ENCODE measurements at regions not wholly inside any gene's neighbourhood (a gene's known extent, or its start where the extent isn't known, plus 50 kb on each side); places are given as distances from the start of the nearest gene placed in this dataset.

DNA sequence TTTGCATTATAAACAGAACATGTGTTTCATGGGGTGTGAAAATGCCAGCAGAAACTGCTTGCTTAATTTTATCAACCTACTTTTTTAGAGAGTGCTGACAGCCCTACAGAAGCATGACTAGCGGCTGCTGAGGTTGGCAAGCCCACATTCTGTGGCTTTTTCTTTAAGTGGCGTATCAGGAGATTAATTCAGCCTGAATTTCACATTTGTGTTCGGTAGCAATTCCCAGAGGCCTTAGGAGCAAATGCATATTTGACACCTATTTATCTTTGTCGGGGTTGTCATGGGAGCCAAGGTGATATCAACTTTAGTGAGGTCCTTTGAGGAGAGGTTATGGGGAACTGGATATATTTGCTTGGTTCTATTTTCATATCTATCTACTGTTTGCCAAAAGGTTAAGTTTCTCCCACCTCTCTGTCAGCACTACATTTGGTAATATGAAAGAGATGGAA lies 140.9 kb downstream of the KCNJ2 start:
- Histone ChIP-seq H3K4me2 (ENCODE audit: low read length) (no peak overlapping the region), H3K36me3 (ENCODE audit: insufficient read depth, low read length) (no peaks in the 10 kb centered on the region), H3F3A (ENCODE audit: insufficient read depth, low read length) (no peaks in the 10 kb centered on the region), H3K27me3 (ENCODE audit: insufficient read depth, low read length) (no peaks in the 10 kb centered on the region), H3K9me2 (ENCODE audit: low read depth, low read length) (no peaks in the 10 kb centered on the region), H3K4me3 (ENCODE audit: low read depth, low read length, poor library complexity, severe bottlenecking) (no peak overlapping the region), H3K9ac (ENCODE audit: low read length) (no peak overlapping the region), H2AFZ (ENCODE audit: low read length) (no peak overlapping the region), H4K20me1 (ENCODE audit: insufficient read depth, low read length) (no peaks in the 10 kb centered on the region), H3K79me2 (ENCODE audit: insufficient read depth, low read length) (no peaks in the 10 kb centered on the region), H3K4me1 (ENCODE audit: insufficient read depth, low read length, severe bottlenecking) (no peaks in the 10 kb centered on the region), H3K27ac (ENCODE audit: low read depth, low read length, poor library complexity, severe bottlenecking) (no peak overlapping the region), H3K9me3 (ENCODE audit: low read length) (no peaks in the 10 kb centered on the region)
- TF ChIP-seq, protein P1, sequence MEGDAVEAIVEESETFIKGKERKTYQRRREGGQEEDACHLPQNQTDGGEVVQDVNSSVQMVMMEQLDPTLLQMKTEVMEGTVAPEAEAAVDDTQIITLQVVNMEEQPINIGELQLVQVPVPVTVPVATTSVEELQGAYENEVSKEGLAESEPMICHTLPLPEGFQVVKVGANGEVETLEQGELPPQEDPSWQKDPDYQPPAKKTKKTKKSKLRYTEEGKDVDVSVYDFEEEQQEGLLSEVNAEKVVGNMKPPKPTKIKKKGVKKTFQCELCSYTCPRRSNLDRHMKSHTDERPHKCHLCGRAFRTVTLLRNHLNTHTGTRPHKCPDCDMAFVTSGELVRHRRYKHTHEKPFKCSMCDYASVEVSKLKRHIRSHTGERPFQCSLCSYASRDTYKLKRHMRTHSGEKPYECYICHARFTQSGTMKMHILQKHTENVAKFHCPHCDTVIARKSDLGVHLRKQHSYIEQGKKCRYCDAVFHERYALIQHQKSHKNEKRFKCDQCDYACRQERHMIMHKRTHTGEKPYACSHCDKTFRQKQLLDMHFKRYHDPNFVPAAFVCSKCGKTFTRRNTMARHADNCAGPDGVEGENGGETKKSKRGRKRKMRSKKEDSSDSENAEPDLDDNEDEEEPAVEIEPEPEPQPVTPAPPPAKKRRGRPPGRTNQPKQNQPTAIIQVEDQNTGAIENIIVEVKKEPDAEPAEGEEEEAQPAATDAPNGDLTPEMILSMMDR (IDR thresholded peaks at IDR 0.05; ENCODE audit: low read length): no peak
- TF ChIP-seq EZH2 (IDR thresholded peaks at IDR 0.05; ENCODE audit: borderline replicate concordance, low read length): no peak

DNA sequence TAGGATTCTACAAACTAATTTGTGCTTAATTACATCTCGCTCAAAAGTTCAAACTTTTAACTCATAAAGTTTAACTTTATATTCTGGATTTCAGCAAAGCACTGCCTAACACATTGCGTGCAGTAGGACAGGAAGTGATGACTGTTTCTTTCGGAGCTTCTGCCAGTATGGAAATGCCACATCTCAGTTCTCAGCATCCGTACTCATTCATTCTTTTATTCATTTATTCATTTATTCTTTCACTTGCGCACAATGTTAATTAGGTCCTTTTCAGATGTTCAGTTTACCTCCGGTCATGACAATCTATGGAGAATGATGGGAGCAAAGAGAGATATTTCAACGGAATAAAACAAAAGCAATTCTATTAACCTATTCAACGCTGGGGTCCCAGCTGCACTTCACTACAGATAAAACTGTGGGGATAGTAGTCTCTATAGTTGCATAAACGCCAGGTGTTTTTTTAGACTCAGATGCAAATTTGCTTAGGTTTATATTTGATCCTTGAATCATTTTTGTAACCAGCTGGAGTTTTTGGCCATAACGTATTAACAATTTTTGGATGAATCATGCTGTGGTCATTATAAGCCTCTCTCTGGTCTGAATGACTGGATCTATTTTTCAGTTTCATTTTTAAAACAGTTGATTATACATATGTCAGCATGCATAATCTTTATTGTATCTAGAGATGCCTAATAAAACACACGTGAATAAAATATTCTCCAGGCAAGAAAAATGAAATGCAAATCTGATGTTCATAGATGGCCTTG lies 143.9 kb downstream of the KCNJ2 start:
- no peaks in the 10 kb centered on the region for H3K27me3 ChIP-seq (ENCODE audit: insufficient read depth, low read length)
- H3K4me3 ChIP-seq (ENCODE audit: low read depth, low read length, poor library complexity, severe bottlenecking): no peak overlapping the region
- no peak overlapping the region for H3K4me2 ChIP-seq (ENCODE audit: low read length)
- no peaks in the 10 kb centered on the region for H3K36me3 ChIP-seq (ENCODE audit: insufficient read depth, low read length)
- no peak overlapping the region for H2AFZ ChIP-seq (ENCODE audit: low read length)
- H3K27ac ChIP-seq (ENCODE audit: low read depth, low read length, poor library complexity, severe bottlenecking): no peak overlapping the region
- no peaks in the 10 kb centered on the region for H3K79me2 ChIP-seq (ENCODE audit: insufficient read depth, low read length)
- H3F3A ChIP-seq (ENCODE audit: insufficient read depth, low read length): no peaks in the 10 kb centered on the region
- no peaks in the 10 kb centered on the region for H4K20me1 ChIP-seq (ENCODE audit: insufficient read depth, low read length)
- H3K9me3 ChIP-seq (ENCODE audit: low read length): no peaks in the 10 kb centered on the region
- no peak overlapping the region for H3K9ac ChIP-seq (ENCODE audit: low read length)
- TF ChIP-seq EZH2 (IDR thresholded peaks at IDR 0.05; ENCODE audit: borderline replicate concordance, low read length): no peak
- TF ChIP-seq, protein P1 (IDR thresholded peaks at IDR 0.05; ENCODE audit: low read length): no peak
- no peaks in the 10 kb centered on the region for H3K9me2 ChIP-seq (ENCODE audit: low read depth, low read length)
- H3K4me1 ChIP-seq (ENCODE audit: insufficient read depth, low read length, severe bottlenecking): no peaks in the 10 kb centered on the region

DNA sequence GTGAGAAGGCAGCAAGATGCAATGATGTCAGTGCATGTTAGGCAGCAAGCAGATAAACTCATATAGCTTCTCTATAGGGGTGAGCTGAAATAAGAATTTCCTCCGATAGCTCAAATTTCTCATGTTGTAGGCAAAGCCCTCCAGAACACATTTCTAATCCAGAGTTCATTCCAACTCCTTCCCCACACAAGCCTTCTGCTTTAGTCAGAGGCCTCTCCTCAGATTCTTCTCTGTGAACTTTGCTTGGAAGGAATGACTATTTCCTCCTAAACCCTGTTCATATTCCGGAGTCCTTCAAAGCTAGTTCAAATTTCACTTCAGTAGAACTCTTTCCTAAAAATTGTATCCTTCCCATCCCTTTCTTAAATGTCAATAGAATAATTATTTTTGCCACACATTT lies 144.8 kb downstream of the KCNJ2 start:
- Histone ChIP-seq H3K9me3 (ENCODE audit: low read length) (no peaks in the 10 kb centered on the region), H3K27me3 (ENCODE audit: insufficient read depth, low read length) (no peaks in the 10 kb centered on the region), H3K36me3 (ENCODE audit: insufficient read depth, low read length) (no peaks in the 10 kb centered on the region), H3K9ac (ENCODE audit: low read length) (no peak overlapping the region), H2AFZ (ENCODE audit: low read length) (no peak overlapping the region), H3K4me3 (ENCODE audit: low read depth, low read length, poor library complexity, severe bottlenecking) (no peak overlapping the region), H3K4me1 (ENCODE audit: insufficient read depth, low read length, severe bottlenecking) (no peaks in the 10 kb centered on the region), H3K79me2 (ENCODE audit: insufficient read depth, low read length) (no peaks in the 10 kb centered on the region), H3K27ac (ENCODE audit: low read depth, low read length, poor library complexity, severe bottlenecking) (no peak overlapping the region), H3F3A (ENCODE audit: insufficient read depth, low read length) (no peaks in the 10 kb centered on the region), H3K4me2 (ENCODE audit: low read length) (no peak overlapping the region), H4K20me1 (ENCODE audit: insufficient read depth, low read length) (no peaks in the 10 kb centered on the region), H3K9me2 (ENCODE audit: low read depth, low read length) (no peaks in the 10 kb centered on the region)
- TF ChIP-seq EZH2 (IDR thresholded peaks at IDR 0.05; ENCODE audit: borderline replicate concordance, low read length): no peak
- TF ChIP-seq, protein P1 (IDR thresholded peaks at IDR 0.05; ENCODE audit: low read length): no peak

Measured in OCI-LY1 (cell line).